ENCODE measurements at regions not wholly inside any gene's neighbourhood (a gene's known extent, or its start where the extent isn't known, plus 50 kb on each side); places are given as distances from the start of the nearest gene placed in this dataset.

DNA sequence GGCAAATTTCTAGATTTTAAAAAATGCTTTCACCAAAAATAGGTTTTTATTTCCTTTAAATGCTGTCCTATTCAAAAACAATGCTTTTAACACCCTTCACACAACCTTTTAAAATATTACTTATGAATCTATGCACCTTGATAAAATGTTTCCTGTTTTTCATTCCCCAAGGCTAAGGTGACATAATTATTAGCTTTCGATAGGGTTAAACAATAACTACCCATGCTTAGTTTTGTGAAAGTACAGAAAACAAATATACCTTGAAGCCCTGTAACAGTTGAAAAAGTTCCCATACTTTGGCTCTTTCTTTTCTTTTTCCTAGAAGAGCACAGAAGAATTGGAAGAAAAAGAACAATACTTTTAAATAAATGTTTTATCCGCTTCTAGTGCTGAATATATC is 54.9 kb upstream of the ITPRID2 start:
- no peak for DNase-seq (ENCODE audit: low read depth)

DNA sequence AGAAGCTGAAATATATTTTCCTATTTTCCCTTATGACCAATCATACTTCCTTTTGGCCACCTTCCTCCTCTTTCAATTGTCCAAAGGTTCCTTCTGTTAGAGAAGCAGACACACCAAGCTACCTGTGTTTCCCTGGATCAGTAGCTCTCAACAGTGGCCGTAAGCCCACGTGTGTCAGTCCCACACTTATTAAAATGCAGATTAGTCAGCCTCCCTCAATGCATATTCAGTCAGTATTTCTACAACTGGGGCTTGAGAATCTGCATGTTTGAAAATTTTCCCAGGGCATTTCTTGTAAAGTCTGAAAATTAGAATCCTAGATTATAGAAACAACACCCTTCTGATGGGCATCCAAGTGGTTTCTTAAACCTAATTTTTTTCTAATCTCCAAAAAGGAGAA is 54.0 kb upstream of the ITPRID2 start:
- no peak for DNase-seq (ENCODE audit: low read depth)

DNA sequence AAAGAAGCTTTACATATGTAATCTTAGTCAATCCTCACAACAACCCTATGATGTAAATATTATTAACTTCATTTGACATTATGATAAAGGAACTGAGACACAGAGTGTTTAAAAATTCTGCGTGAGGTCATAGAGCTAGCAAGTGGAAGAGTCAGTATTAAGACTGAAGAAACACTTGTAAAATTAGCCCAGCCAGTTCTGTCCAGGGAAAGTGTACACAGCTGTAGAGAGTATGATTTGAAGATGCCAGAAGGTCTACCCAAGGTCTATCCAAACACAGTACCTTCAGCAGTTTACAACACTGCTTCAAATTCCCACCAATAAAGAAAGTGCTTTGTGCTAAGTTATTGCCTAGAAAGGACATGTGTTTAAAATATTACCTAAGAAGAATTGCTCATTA is 51.7 kb upstream of the ITPRID2 start:
- no peak for DNase-seq (ENCODE audit: low read depth)

DNA sequence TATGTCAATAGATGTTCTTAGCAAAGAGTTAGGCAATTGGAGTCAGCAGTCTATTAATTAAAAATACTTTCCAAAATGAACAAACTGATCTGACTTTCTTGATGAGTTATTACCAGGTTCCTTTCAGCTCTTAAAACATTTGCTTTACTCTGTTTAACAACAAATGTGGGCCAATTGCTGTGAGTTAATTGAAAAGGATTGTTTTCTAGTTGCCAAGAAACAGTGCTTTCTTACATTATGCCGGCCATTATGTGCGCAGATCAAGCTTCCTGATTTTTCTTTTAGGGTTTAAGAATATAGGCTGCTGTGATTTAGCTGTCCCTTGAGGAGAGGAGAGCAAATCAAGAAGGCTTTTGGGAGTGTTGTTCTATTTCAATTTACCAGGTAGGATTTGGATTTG is 50.5 kb upstream of the ITPRID2 start:
- no peak for DNase-seq (ENCODE audit: low read depth)

All from GM04504 (cell line).